ENCODE measurements at regions not wholly inside any gene's neighbourhood (a gene's known extent, or its start where the extent isn't known, plus 50 kb on each side); places are given as distances from the start of the nearest gene placed in this dataset.

DNA sequence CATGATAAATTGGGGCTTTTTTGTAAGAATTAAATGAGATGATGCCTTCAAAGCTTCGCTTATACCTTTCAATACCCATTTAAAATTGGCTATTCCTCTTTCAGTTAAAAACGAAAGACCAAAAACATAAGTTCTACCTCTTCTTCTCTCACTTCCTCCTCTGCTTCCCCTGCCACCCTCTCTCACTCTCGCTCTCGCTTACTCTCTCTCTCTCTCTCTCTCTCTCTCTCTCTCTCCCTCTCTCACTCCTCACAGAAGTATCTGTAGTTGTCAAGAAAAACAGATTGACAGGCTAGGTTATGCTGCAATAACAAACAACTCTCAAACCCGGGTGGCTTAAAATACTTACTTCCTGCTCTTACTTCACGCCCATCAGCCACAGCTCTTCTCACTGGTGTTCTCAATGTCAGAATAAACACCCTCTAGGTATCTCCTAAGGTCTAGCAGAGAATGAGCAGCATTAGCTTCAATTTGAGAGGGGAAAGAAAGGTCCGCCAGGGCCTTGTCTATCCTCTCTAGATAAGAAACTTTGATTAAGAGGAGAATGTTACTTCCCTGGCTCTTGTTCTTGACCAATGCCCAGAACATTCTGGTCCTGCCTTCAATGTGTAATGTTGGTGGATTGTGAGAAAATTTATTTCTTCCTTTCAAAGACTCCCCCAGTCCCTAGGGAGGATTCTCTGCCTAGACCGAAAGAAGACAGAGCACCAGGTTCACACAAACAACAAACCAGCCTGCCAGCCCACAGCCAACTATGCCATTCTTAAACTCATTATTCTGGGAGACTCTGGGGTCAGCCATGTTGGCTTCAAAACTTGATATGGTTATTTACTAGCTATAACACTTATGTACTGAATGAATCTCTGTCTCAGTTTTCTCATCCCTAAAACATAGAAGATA is 1028.7 kb downstream of the XPNPEP1 start:
- no peaks in the 10 kb centered on the region for H3K27me3 Mint-ChIP-seq
- no peak overlapping the region for H3K27ac Mint-ChIP-seq
- no peaks in the 10 kb centered on the region for H3K4me1 Mint-ChIP-seq (ENCODE audit: low read depth)
- no peaks in the 10 kb centered on the region for H3K36me3 Mint-ChIP-seq (ENCODE audit: low read depth)
- no peak overlapping the region for H3K4me3 Mint-ChIP-seq
- peaks cover 18% of the 10 kb centered on the region for H3K9me3 Mint-ChIP-seq

DNA sequence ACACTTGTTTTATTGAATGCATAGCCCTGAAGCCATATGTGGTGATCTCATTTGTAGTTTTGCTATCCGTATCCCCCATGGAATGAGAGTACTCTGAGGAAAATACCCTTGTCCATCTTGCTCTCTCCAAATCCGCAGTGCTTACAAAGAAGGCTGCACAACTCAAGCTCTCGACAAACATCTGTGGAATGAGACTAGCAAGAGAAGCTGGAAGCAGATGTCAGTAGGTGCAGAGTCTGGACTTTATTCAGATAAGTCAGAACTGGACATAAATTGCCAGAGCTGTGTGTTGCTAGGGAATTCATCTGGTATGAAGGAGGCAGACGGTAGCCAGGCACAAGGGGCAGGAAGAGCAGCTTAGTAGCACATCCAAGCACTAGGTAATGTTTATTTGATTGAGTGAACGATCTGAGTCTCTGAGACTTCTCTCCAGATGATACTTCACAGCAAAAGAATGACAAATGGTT is 1046.2 kb downstream of the XPNPEP1 start:
- H3K4me3 Mint-ChIP-seq, result no peak overlapping the region
- H3K9me3 Mint-ChIP-seq, result no peaks in the 10 kb centered on the region
- H3K4me1 Mint-ChIP-seq (ENCODE audit: low read depth), result no peaks in the 10 kb centered on the region
- no peak overlapping the region for H3K27ac Mint-ChIP-seq
- H3K36me3 Mint-ChIP-seq (ENCODE audit: low read depth), result no peaks in the 10 kb centered on the region
- H3K27me3 Mint-ChIP-seq, result no peaks in the 10 kb centered on the region

DNA sequence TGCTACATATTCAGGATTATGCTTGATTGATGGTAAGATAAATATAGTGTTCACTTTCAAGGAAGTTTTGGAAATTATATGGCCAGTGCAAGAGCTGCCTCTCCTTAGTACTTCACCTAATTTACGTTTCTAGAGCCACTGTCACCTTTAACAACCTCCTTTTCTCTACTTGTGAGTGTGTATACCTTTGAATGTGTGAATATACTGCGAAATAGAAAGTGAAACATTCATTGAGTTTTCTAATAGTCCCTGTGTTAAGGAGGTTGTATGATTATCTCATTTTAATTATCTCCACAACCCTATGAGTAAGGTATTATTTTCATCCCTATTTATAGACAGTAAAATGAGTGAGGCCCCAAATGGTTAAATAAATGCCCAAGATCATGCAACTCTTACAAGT is 1050.5 kb downstream of the XPNPEP1 start:
- H3K36me3 Mint-ChIP-seq (ENCODE audit: low read depth), result no peaks in the 10 kb centered on the region
- no peaks in the 10 kb centered on the region for H3K27me3 Mint-ChIP-seq
- H3K4me3 Mint-ChIP-seq, result no peak overlapping the region
- H3K27ac Mint-ChIP-seq, result no peak overlapping the region
- no peaks in the 10 kb centered on the region for H3K4me1 Mint-ChIP-seq (ENCODE audit: low read depth)
- H3K9me3 Mint-ChIP-seq, result no peaks in the 10 kb centered on the region

DNA sequence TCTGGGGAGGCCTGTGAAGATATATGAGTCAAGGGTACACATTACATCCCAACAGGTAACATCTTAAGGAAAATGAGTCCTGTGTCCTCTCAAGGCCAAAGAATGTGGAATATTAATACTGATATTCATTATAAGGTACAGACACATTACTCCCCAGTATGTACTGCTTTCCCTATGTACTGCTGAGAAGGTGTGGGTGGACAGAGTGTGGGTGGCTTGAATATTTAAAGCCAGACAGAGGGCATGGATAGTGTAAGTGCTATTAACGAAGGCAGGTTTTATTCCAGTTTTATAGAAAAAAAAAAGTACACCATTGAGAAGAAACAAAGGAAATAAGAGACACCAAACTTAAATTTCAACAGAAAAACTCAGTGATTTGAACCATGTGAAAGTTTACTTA is 1054.4 kb downstream of the XPNPEP1 start:
- Mint-ChIP-seq H3K27me3 (no peaks in the 10 kb centered on the region), H3K36me3 (ENCODE audit: low read depth) (no peaks in the 10 kb centered on the region), H3K4me3 (no peak overlapping the region), H3K4me1 (ENCODE audit: low read depth) (no peaks in the 10 kb centered on the region), H3K9me3 (peaks cover 5% of the 10 kb centered on the region), H3K27ac (no peak overlapping the region)

DNA sequence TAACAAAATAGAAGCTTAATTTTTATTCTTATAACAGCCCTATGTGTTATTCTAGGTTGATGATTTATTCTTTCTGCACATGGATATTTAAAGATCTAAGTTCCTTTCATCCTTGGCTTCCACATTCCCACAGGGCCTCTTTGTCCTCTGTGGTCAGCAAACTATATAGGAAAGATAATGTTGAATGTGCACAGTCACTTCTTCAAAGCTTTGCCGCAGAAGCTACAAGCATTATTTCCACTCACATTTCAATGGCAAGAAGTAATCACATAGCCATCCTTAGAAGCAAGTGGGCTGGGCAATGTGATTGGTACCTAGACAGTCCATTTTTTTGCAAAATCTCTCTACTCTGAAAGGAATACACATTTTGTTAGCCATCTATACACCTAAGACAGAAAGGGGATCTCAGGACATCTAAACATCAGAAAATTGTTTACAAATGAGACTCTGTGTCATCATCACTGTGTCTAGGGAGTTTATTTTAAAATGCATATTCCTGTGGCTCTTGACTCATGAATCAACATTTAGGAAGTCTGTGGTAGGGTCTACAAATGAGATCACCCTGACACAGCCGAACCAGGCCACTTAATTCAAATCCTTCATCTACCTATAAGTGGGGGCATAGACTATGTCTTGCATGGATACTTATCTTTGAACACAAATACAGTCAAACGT is 1060.5 kb downstream of the XPNPEP1 start:
- Mint-ChIP-seq H3K36me3 (ENCODE audit: low read depth) (no peaks in the 10 kb centered on the region), H3K27me3 (no peaks in the 10 kb centered on the region), H3K9me3 (peaks cover 6% of the 10 kb centered on the region), H3K27ac (no peak overlapping the region), H3K4me3 (no peak overlapping the region), H3K4me1 (ENCODE audit: low read depth) (no peaks in the 10 kb centered on the region)

DNA sequence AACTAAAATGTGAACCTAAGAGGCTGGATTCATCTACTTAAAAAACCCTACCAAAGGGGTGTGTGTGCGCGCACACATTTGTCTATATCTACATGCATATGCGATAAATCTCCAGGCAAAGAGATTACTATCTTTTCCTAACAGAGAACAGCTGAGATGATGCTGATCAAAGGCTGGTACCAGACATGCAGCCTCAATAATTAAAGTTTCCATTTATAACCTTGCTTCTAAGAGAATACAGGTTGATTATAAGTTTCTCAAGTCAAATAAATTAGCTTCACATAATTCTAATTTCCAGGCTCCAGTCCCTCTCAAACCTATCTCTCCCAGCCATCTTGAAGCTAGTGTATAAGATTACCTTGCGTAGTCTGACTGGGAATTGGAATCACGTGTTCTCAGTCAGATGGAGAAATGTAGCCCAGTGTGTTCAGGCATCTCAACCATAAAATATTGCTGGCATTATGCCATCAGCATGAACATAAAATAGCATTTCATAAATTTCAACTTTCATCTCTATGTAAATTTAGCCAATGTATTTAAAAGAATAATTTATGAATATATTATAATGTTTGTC is 1062.0 kb downstream of the XPNPEP1 start:
- Mint-ChIP-seq H3K27me3 (no peaks in the 10 kb centered on the region), H3K4me3 (no peak overlapping the region), H3K4me1 (ENCODE audit: low read depth) (no peaks in the 10 kb centered on the region), H3K36me3 (ENCODE audit: low read depth) (no peaks in the 10 kb centered on the region), H3K27ac (no peak overlapping the region), H3K9me3 (peaks cover 10% of the 10 kb centered on the region)

DNA sequence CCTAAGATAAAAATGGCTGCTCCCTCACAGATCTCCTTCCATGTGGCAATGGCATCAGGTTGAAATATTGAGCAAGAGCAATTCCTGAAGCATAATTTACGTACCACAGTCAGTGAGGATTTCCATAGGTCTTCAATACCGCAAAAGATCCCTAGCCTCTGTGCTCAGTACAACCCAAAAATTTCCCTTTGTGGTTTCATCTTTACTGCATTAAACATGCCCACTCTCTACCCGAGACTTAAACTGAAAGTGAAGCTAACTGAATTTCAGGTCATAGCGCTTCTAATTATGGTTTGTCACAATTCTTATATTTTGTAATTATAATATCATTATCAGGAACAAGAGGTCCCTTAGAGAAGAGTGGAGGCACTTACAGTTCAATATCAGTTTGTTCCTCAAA is 1071.1 kb downstream of the XPNPEP1 start:
- Mint-ChIP-seq H3K27me3 (no peaks in the 10 kb centered on the region), H3K27ac (no peak overlapping the region), H3K36me3 (ENCODE audit: low read depth) (no peaks in the 10 kb centered on the region), H3K4me3 (no peak overlapping the region), H3K9me3 (peaks cover 3% of the 10 kb centered on the region), H3K4me1 (ENCODE audit: low read depth) (no peaks in the 10 kb centered on the region)

DNA sequence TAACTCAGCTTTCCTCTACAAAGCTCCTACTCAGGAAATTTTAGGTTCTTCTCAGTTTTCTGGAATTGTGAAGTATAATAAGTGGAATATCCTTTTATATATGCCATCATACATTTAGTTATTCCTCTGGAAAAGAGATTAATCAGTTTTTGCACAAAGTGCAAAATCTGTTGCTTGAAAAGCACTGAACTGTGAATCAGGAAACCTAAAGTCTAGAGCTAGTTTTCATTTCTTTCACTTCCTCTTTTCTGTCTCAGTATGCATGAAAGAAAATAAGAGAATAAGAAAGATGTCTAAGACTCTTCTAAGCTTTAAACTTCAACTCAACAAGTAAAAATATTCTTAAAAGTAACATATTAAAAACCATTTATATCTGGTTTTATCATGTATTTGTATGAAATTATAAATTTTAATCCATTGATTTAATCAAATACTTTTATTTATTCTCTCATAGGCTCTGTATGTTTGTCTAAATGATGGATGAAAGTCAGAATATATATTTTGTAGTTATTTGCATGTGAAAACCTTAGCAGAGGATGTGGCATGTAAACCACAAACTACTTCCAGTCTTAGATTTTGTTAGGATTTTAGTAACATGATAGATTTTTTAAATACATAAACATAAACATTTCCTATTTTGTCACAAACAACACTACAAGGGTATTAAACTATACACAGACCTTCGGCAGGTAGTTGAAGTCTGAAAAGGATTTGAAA is 1073.0 kb downstream of the XPNPEP1 start:
- H3K4me3 Mint-ChIP-seq, result no peak overlapping the region
- H3K36me3 Mint-ChIP-seq (ENCODE audit: low read depth), result no peaks in the 10 kb centered on the region
- no peaks in the 10 kb centered on the region for H3K9me3 Mint-ChIP-seq
- H3K4me1 Mint-ChIP-seq (ENCODE audit: low read depth), result no peaks in the 10 kb centered on the region
- H3K27me3 Mint-ChIP-seq, result no peaks in the 10 kb centered on the region
- H3K27ac Mint-ChIP-seq, result no peak overlapping the region

DNA sequence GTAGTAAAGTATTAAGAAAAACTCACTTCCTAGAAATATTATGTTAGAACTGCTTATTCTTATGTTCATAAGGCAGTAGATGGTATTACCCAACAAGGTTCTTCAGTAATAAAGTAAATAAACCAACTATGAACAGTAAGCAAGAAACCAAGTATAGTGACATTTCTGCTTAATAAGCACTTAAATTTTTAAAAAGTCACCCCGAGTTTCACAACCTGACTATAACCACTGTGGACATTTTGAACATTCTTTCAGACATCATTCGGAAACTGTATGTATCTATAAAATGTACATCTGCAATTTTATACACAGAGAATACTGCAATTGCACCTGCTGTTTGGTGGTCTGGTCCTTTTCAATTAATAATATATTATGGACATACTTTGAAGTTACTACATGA is 1073.6 kb downstream of the XPNPEP1 start:
- H3K27ac Mint-ChIP-seq, result no peak overlapping the region
- H3K9me3 Mint-ChIP-seq, result no peaks in the 10 kb centered on the region
- no peaks in the 10 kb centered on the region for H3K36me3 Mint-ChIP-seq (ENCODE audit: low read depth)
- no peak overlapping the region for H3K4me3 Mint-ChIP-seq
- no peaks in the 10 kb centered on the region for H3K27me3 Mint-ChIP-seq
- H3K4me1 Mint-ChIP-seq (ENCODE audit: low read depth), result no peaks in the 10 kb centered on the region

DNA sequence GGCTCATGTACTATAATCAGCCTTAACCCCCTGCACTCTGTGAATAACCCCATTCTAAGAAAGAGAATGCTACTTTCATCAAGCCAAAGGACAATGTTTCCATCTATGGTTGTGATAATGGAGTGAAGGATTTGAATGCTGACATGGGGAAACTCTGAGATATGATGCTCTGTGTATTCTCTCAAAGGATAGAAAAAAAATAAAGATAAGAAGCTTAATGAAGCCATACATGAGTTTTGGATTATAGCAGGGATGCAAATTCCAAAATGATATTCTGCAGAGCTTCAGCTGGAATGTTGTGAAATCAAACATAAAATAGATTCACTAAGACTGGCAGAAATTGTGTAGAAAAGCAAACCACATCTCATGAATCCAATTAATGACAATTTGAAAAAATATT is 1074.1 kb downstream of the XPNPEP1 start:
- H3K27ac Mint-ChIP-seq, result no peak overlapping the region
- no peaks in the 10 kb centered on the region for H3K4me1 Mint-ChIP-seq (ENCODE audit: low read depth)
- H3K36me3 Mint-ChIP-seq (ENCODE audit: low read depth), result no peaks in the 10 kb centered on the region
- H3K4me3 Mint-ChIP-seq, result no peak overlapping the region
- H3K9me3 Mint-ChIP-seq, result no peaks in the 10 kb centered on the region
- H3K27me3 Mint-ChIP-seq, result no peaks in the 10 kb centered on the region

DNA sequence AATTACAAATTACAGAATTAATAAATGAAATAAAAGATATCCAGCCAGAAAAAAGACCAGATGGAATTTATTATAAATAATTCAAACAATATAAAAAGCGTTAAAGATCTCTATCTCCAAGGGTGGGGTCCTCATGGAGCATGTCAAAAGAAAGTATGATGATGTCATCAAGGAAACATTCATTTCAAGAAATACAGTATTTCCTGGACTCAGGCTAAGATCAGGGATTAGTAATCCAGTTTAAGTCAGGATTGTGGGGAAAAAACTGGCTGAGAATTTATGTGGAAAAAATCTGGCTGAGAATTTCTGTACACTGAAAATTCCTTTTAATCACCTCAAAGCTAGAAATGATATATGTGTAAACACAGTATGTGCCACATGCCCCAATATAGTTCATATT is 1075.3 kb downstream of the XPNPEP1 start:
- Mint-ChIP-seq H3K4me3 (no peak overlapping the region), H3K4me1 (ENCODE audit: low read depth) (no peaks in the 10 kb centered on the region), H3K36me3 (ENCODE audit: low read depth) (no peaks in the 10 kb centered on the region)

DNA sequence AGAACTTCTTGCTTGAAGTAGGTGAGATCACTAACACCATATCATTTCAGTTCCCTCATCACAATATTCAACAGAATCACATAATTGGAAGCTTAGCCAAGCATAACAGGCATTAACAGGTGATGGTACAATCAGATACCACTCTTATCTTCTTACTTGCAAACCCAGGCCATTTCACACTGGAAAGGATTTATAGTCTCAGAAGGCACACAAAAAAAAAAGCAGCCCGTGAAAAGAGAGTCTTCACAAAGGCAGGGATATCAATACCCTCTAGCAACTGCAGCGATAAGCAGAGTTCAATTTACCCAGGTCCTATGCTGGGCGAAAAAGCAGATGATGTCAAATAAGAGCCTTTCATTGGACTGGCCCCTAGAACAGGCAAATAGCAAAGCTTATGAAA is 1082.4 kb downstream of the XPNPEP1 start:
- no peak overlapping the region for H3K4me3 Mint-ChIP-seq
- no peaks in the 10 kb centered on the region for H3K4me1 Mint-ChIP-seq (ENCODE audit: low read depth)
- H3K27me3 Mint-ChIP-seq, result no peaks in the 10 kb centered on the region
- H3K27ac Mint-ChIP-seq, result no peak overlapping the region
- H3K9me3 Mint-ChIP-seq, result peaks cover 3% of the 10 kb centered on the region
- no peaks in the 10 kb centered on the region for H3K36me3 Mint-ChIP-seq (ENCODE audit: low read depth)

More for the DNA sequence above, 1075.3 kb downstream of the XPNPEP1 start:
- H3K9me3 Mint-ChIP-seq, result no peaks in the 10 kb centered on the region
- H3K27me3 Mint-ChIP-seq, result no peaks in the 10 kb centered on the region
- no peak overlapping the region for H3K27ac Mint-ChIP-seq

DNA sequence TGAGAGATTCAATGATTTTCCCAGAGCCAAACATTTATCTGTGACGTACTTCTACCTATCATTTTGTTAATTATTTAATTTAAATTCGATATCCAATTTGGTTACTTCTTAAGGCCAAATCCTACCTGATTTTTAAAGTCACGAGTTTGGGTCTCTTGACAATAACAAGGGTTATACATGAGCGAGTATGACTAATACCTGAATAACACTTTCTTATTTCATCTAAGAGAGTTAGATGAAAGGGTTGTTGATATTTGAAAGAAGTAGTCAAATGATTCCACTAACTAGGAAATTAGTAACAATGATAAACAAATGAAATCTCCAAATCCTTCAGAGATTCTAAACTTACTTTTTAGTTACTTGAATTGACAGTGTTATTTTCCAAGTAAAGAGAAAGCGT is 1086.9 kb downstream of the XPNPEP1 start:
- Mint-ChIP-seq H3K4me3 (no peak overlapping the region), H3K9me3 (peaks cover 3% of the 10 kb centered on the region), H3K36me3 (ENCODE audit: low read depth) (no peaks in the 10 kb centered on the region), H3K27ac (no peak overlapping the region), H3K4me1 (ENCODE audit: low read depth) (no peaks in the 10 kb centered on the region), H3K27me3 (no peaks in the 10 kb centered on the region)

DNA sequence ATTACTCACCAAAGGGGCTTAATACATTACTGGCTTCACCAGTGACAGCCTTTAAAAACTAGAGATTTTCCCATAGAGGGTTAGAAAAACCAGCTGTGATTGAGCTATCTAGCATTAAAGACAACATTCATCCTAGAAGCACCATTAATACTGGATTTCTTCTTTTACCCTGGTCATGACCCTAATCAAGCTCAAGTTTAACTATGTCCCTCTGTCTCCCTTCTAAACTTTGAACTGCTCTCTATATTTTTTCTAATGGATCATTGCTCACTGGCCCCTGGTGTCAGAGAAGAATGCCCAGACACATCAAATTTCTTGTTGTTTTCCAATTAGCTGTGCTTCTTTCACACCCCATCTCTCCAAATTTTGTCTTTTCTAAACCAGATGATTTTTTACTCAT is 1101.3 kb downstream of the XPNPEP1 start:
- Mint-ChIP-seq H3K27ac (no peak overlapping the region), H3K4me3 (no peak overlapping the region), H3K36me3 (ENCODE audit: low read depth) (no peaks in the 10 kb centered on the region), H3K9me3 (no peaks in the 10 kb centered on the region), H3K4me1 (ENCODE audit: low read depth) (no peaks in the 10 kb centered on the region), H3K27me3 (no peaks in the 10 kb centered on the region)

DNA sequence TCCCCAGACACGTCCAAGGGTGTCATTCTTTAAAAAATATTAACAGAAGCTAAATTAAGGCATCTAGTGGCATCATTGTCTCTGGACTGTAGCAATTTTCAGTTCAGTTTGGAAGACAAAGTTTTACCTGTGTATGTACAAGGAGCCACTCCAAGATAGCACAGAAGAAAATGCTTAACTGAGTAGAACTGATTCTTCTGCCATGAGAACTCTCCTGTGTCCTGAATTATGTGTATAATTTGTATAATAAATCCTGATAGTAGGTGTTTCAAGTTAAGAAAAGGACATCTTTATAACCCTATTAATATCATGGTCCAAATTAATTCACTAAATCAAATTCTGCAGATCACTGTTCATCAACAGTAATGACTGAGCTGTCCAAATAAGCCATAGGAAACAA is 1104.0 kb downstream of the XPNPEP1 start:
- H3K27ac Mint-ChIP-seq, result no peak overlapping the region
- H3K4me3 Mint-ChIP-seq, result no peak overlapping the region
- H3K36me3 Mint-ChIP-seq (ENCODE audit: low read depth), result no peaks in the 10 kb centered on the region
- no peaks in the 10 kb centered on the region for H3K4me1 Mint-ChIP-seq (ENCODE audit: low read depth)
- peaks cover 9% of the 10 kb centered on the region for H3K9me3 Mint-ChIP-seq
- no peaks in the 10 kb centered on the region for H3K27me3 Mint-ChIP-seq
